MV-4-11 (cell line): ENCODE measurements at regions not wholly inside any gene's neighbourhood (a gene's known extent, or its start where the extent isn't known, plus 50 kb on each side); places are given as distances from the start of the nearest gene placed in this dataset.
"Not testable (repeated sequence)": the region's sequence is repeated elsewhere in the genome, so short reads cannot be mapped to it uniquely, and the experiment has no call there.

ENCODE experiments used
- DNase-seq: peaks from one replicate; lab custom pipeline; 2025; lab: John Stamatoyannopoulos, UW

GRCh38 chr20:12946789-12947188, 62.0 kb upstream of the SPTLC3 start:
- no peak for DNase-seq

- no peak for DNase-seq
Observed at GRCh38 chr20:12947691-12948090, 61.1 kb upstream of the SPTLC3 start.

DNA sequence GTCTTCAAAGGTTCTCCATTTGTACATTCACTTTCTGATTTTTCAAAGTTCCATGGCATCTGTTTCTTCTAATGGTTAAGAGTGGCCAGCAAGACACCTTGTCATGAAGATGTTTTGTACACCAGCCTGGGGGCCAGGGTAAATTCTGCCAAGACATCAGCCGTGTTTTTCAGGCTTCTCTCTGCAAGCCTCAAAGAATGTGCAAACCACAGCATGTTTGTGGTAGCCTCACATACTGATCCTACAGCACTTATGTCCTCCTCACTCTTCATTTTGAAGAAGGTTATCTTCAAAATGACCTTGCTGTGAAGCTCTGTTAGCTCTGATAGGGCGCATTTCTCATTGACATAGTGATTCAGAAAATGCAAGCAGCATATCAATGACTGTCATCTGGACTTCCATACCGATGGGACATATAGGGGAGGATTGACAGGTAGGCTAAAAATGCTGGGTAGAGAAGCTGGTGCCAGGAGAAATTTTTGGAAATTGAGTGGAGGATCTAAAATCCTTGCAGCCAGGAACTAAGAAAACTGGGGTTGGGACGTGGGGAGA, 59.3 kb upstream of the SPTLC3 start:
- no peak for DNase-seq

DNA sequence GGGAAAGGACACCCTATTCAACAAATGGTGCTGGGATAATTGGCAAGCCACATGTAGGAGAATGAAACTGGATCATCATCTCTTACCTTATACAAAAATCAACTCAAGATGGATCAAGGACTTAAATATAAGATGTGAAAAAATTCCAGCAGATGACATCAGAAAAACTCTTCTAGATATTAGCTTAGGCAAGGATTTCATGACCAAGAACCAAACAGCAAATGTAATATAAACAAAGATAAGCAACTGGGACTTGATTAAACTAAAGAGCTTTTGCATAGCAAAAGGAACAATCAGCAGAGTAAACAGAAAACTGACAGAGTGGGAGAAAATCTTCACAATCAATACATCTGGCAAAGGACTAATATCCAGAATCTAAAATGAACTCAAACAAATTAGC, 54.5 kb upstream of the SPTLC3 start:
- DNase-seq, result not testable (repeated sequence)

GRCh38 chr20:12955611-12956010, 53.2 kb upstream of the SPTLC3 start:
- no peak for DNase-seq

GRCh38 chr20:12956303-12956702, 52.5 kb upstream of the SPTLC3 start:
- DNase-seq, result no peak

GRCh38 chr20:12957968-12958367, 50.8 kb upstream of the SPTLC3 start:
- DNase-seq, result no peak
